OCI-LY7 (cell line): ENCODE measurements at regions not wholly inside any gene's neighbourhood (a gene's known extent, or its start where the extent isn't known, plus 50 kb on each side); places are given as distances from the start of the nearest gene placed in this dataset.

Experiments used
- BruUV-seq: library from RNA; stranded (reverse); fragments of 400-500 nt; replicated peaks from 2 replicates; lab custom pipeline; 2021; lab: Mats Ljungman, UMichigan
- CTCF ChIA-PET: fragments of 300-600 bp; sonication (Branson Sonifier 250); formaldehyde crosslinking; loops from one replicate; lab custom pipeline; 2022; ENCODE audit warnings: antibody characterized with exemption; ENCODE audit not compliant: unreplicated experiment; lab: Charles Lee
- POLR2A ChIA-PET: fragments of 300-600 bp; sonication (Branson Sonifier 250); formaldehyde crosslinking; loops from one replicate; lab custom pipeline; 2022; ENCODE audit warnings: antibody characterized with exemption; lab: Charles Lee
- DNase-seq: peaks from one replicate; pipeline ENCODE4 v3.0.0-alpha.2; 2015; ENCODE audit warnings: low spot score
- H2AFZ ChIP-seq: fragments of 200-600 bp; sonication (generic), shearing (Covaris generic); 2 replicates; pipeline ENCODE4 v1.6.1; 2014; ENCODE audit warnings: mild to moderate bottlenecking, antibody characterized with exemption, low read length, moderate library complexity
- H3K27ac ChIP-seq: fragments of 200-600 bp; sonication (generic); 2 replicates; pipeline ENCODE4 v1.5.1; 2014; ENCODE audit warnings: mixed run types, low read depth, mild to moderate bottlenecking, moderate library complexity, low read length, inconsistent platforms; ENCODE audit not compliant: poor library complexity, severe bottlenecking
- H3K36me3 ChIP-seq: fragments of 200-600 bp; sonication (generic); 2 replicates; pipeline ENCODE4 v1.6.1; 2014; ENCODE audit warnings: mild to moderate bottlenecking, antibody characterized with exemption, low read length, moderate library complexity, mixed read lengths; ENCODE audit not compliant: insufficient read depth
- H3K4me1 ChIP-seq: fragments of 200-600 bp; sonication (generic); 2 replicates; pipeline ENCODE4 v1.5.1; 2014; ENCODE audit warnings: mild to moderate bottlenecking, low read length; ENCODE audit not compliant: insufficient read depth, poor library complexity, severe bottlenecking
- H3K4me2 ChIP-seq: fragments of 200-600 bp; sonication (generic); 2 replicates; pipeline ENCODE4 v1.6.1; 2014; ENCODE audit warnings: mild to moderate bottlenecking, low read length
- H3K4me3 ChIP-seq: fragments of 200-600 bp; sonication (generic); 2 replicates; pipeline ENCODE4 v1.5.1; 2014; ENCODE audit warnings: mild to moderate bottlenecking, low read depth, low read length; ENCODE audit not compliant: poor library complexity, severe bottlenecking
- H3K79me2 ChIP-seq: fragments of 200-600 bp; sonication (generic); 2 replicates; pipeline ENCODE4 v1.6.1; 2016; ENCODE audit warnings: low read depth, mild to moderate bottlenecking, low read length, moderate library complexity, mixed read lengths; ENCODE audit not compliant: insufficient read depth
- H3K9me2 ChIP-seq: fragments of 200-600 bp; sonication (generic); 2 replicates; pipeline ENCODE4 v1.6.1; 2016; ENCODE audit warnings: mild to moderate bottlenecking, low read length, mixed read lengths; ENCODE audit not compliant: insufficient read depth
- H3K9me3 ChIP-seq: fragments of 200-600 bp; sonication (generic); 2 replicates; pipeline ENCODE4 v1.6.1; 2014; ENCODE audit warnings: mild to moderate bottlenecking, mixed run types, low read length, mixed read lengths
- H4K20me1 ChIP-seq: fragments of 200-600 bp; sonication (generic); 2 replicates; pipeline ENCODE4 v1.6.1; 2014; ENCODE audit warnings: mild to moderate bottlenecking, antibody characterized with exemption, low read length, moderate library complexity, mixed read lengths; ENCODE audit not compliant: insufficient read depth
- CTCF ChIP-seq: fragments of 200-600 bp; sonication (generic); conservative IDR thresholded peaks from 2 replicates; pipeline ENCODE4 v1.5.1; 2014; ENCODE audit warnings: mild to moderate bottlenecking, antibody characterized with exemption, low read length, moderate library complexity, mixed read lengths
- EZH2phosphoT487 ChIP-seq: fragments of 200-600 bp; sonication (generic); IDR thresholded peaks from 2 replicates; pipeline ENCODE4 v1.6.1; 2018; ENCODE audit warnings: low read depth, borderline replicate concordance, mild to moderate bottlenecking, mixed run types, antibody characterized with exemption, low read length, moderate library complexity, mixed read lengths
- intact Hi-C: fragments of 100-400 bp; cut with micrococcal nuclease; formaldehyde crosslinking; loops from one replicate; pipeline ENCODE4 v1.10.0; 2022; ENCODE audit not compliant: unreplicated experiment

GRCh38 chr20:40493071-40493470, 196.0 kb downstream of the MAFB start:
- no peak overlapping the region for H3K4me3 ChIP-seq
- no peak for DNase-seq
- no TSS peak for BruUV-seq
- intact Hi-C loops = no loop called here
- H3K79me2 ChIP-seq = no peaks in the 10 kb centered on the region
- H4K20me1 ChIP-seq = no peaks in the 10 kb centered on the region
- H3K9me2 ChIP-seq = no peaks in the 10 kb centered on the region
- no peak overlapping the region for H2AFZ ChIP-seq
- no peaks in the 10 kb centered on the region for H3K9me3 ChIP-seq
- H3K27ac ChIP-seq = no peak overlapping the region
- H3K36me3 ChIP-seq = no peaks in the 10 kb centered on the region
- no peaks in the 10 kb centered on the region for H3K4me1 ChIP-seq
- POLR2A ChIA-PET = no interaction called here
- H3K4me2 ChIP-seq = no peak overlapping the region
- TF ChIP-seq CTCF = no peak
- TF ChIP-seq EZH2phosphoT487 = no peak
- CTCF ChIA-PET = no interaction called here

GRCh38 chr20:40491009-40491590, 197.9 kb downstream of the MAFB start:
- H3K79me2 ChIP-seq = no peaks in the 10 kb centered on the region
- POLR2A ChIA-PET = no interaction called here
- H3K36me3 ChIP-seq = no peaks in the 10 kb centered on the region
- intact Hi-C loops = no loop called here
- DNase-seq = no peak
- TF ChIP-seq EZH2phosphoT487 (no peak), CTCF (no peak)
- no peak overlapping the region for H3K4me3 ChIP-seq
- H3K9me3 ChIP-seq = no peaks in the 10 kb centered on the region
- no peak overlapping the region for H3K27ac ChIP-seq
- H3K4me2 ChIP-seq = no peak overlapping the region
- H4K20me1 ChIP-seq = no peaks in the 10 kb centered on the region
- no peaks in the 10 kb centered on the region for H3K9me2 ChIP-seq
- no TSS peak for BruUV-seq
- CTCF ChIA-PET = no interaction called here
- no peak overlapping the region for H2AFZ ChIP-seq
- no peaks in the 10 kb centered on the region for H3K4me1 ChIP-seq

- H3K9me3 ChIP-seq = no peaks in the 10 kb centered on the region
- H3K27ac ChIP-seq = no peak overlapping the region
- H3K36me3 ChIP-seq = no peaks in the 10 kb centered on the region
- H2AFZ ChIP-seq = no peak overlapping the region
- no peaks in the 10 kb centered on the region for H3K79me2 ChIP-seq
- H3K4me1 ChIP-seq = no peaks in the 10 kb centered on the region
- intact Hi-C loops = no loop called here
- ChIA-PET CTCF (no interaction called here), POLR2A (no interaction called here)
- no peaks in the 10 kb centered on the region for H4K20me1 ChIP-seq
- no peak overlapping the region for H3K4me2 ChIP-seq
- no peak overlapping the region for H3K4me3 ChIP-seq
- DNase-seq = no peak
- no peaks in the 10 kb centered on the region for H3K9me2 ChIP-seq
- TF ChIP-seq CTCF (no peak), EZH2phosphoT487 (no peak)
- BruUV-seq = no TSS peak
These were observed 199.2 kb downstream of the MAFB start for GRCh38 chr20:40489886-40490285.
